ENCODE measurements at regions not wholly inside any gene's neighbourhood (a gene's known extent, or its start where the extent isn't known, plus 50 kb on each side); places are given as distances from the start of the nearest gene placed in this dataset.

- TF ChIP-seq CTCF (IDR thresholded peaks at IDR 0.05) (no peak), POLR2A (IDR thresholded peaks at IDR 0.05) (no peak)
Measured at GRCh38 chr15:91496754-91497691, 356.5 kb upstream of the SLCO3A1 start.
